HL-60 (cell line): ENCODE measurements at regions not wholly inside any gene's neighbourhood (a gene's known extent, or its start where the extent isn't known, plus 50 kb on each side); places are given as distances from the start of the nearest gene placed in this dataset.

Source experiments
- SPI1 ChIP-seq: IDR thresholded peaks from 2 replicates; pipeline ENCODE4 v1.6.1; 2012; ENCODE audit warnings: low read depth, mild to moderate bottlenecking, borderline replicate concordance
- TF ChIP-seq, protein P1 (sequence below): IDR thresholded peaks from one replicate; pipeline ENCODE4 v1.5.1; 2011; ENCODE audit warnings: low read length, control low read depth, inconsistent platforms; ENCODE audit not compliant: insufficient read depth

DNA sequence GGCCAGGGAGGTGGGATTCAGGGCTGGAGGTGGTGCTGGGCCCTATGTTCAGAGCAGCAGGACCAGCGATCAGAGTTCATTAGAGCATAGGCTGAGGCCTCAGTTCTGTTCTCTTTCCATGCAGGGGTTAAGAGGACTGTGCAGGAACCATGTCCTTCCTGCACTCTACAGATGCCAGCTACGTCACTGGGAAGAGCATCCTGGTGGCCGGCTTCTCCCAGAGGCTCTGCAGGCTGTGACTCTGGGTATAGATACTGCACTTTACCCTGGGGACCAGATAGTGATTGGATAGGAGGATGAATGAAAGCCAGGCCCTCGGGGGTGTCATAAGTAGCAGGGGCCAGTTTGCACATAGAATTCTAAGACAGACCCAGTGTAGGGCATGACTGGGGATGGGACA is 92.6 kb downstream of the DHRS2 start:
- TF ChIP-seq, protein P1, sequence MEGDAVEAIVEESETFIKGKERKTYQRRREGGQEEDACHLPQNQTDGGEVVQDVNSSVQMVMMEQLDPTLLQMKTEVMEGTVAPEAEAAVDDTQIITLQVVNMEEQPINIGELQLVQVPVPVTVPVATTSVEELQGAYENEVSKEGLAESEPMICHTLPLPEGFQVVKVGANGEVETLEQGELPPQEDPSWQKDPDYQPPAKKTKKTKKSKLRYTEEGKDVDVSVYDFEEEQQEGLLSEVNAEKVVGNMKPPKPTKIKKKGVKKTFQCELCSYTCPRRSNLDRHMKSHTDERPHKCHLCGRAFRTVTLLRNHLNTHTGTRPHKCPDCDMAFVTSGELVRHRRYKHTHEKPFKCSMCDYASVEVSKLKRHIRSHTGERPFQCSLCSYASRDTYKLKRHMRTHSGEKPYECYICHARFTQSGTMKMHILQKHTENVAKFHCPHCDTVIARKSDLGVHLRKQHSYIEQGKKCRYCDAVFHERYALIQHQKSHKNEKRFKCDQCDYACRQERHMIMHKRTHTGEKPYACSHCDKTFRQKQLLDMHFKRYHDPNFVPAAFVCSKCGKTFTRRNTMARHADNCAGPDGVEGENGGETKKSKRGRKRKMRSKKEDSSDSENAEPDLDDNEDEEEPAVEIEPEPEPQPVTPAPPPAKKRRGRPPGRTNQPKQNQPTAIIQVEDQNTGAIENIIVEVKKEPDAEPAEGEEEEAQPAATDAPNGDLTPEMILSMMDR, result no peak
- TF ChIP-seq SPI1, result no peak
